ENCODE measurements at regions not wholly inside any gene's neighbourhood (a gene's known extent, or its start where the extent isn't known, plus 50 kb on each side); places are given as distances from the start of the nearest gene placed in this dataset.
"Not testable (repeated sequence)": the region's sequence is repeated elsewhere in the genome, so short reads cannot be mapped to it uniquely, and the experiment has no call there.

- FAIRE-seq (no peak), DNase-seq (ENCODE audit: insufficient read length, low spot score) (no peak)
Observed at GRCh38 chr1:19024532-19024931, 68.1 kb upstream of the IFFO2 start.

DNA sequence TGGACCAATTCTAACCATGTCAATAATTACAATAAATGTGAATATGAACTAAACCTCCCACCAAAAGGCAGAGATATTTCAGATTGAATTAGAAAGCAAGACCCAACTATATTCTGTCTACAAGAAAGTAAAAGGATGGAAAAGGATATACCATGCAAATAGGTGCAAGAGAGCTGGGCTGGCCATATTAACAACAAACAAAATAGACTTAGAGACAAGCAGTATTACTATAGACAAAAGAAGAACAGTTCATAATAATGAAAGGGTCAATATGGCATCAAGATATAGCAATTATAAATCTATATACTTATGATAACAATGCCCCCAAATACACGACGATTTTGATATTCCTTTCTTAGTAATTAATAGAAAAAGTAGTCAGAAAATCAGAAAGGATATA, 67.3 kb upstream of the IFFO2 start:
- DNase-seq (ENCODE audit: insufficient read length, low spot score) = no peak
- no peak for FAIRE-seq

DNA sequence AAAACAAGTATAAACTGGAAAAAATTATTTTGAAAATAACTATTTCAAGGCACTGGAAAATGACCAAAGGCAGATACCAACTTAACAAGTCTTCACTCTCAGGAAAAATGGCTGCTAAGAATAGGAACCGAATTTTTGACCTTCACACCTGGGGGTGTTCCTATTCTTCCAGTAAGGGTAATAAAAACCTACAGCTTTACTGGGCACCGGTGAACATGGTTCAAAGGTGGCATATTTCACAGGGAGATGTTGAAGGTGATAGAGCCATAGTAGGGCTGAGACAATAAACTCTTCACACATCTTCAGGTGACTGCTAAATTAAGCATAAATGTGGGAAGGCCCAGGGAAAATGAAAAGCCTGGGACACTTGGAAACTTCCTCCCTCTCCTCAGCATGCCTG, 65.4 kb upstream of the IFFO2 start:
- DNase-seq (ENCODE audit: insufficient read length, low spot score) (no peak), FAIRE-seq (no peak)

- not testable (repeated sequence) for DNase-seq (ENCODE audit: insufficient read length, low spot score); FAIRE-seq
Observed at GRCh38 chr1:19019288-19019687, 62.8 kb upstream of the IFFO2 start.

DNA sequence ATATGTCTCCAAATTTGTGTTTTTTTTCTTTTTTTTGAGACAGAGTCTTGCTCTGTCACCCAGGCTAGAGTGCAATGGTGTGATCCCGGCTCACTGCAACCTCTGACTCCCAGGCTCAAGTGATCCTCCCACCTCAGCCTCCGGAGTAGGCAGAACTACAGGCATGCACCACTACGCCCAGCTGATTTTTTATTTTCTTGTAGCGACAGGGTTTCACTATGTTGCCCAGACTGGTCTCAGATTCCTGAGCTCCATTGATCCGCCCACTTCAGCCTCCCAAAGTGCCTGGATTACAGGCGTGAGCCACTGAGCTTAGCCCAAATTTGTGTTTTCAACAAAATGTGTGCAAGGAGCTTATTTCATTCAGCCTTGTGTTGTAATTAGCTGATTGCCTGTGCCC, 59.0 kb upstream of the IFFO2 start:
- FAIRE-seq = no peak
- DNase-seq (ENCODE audit: insufficient read length, low spot score) = no peak

DNA sequence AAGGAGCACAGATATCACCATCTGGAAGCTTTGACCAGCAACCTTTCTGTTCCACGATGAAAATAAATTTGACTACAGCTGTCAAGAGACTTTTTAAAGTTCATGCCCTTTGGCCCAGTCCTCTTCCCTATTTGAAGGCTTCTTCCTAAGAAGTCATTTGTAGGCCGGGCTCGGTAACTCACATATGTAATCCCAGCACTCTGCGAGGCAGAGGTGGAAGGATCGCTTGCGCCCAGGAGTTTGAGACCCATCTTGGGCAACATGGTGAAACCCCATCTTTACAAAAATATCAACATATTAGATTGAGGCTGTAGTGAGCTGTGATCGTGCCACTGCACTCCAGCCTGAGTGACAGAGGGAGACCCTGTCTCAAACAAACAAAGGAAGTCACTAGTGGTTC, 58.3 kb upstream of the IFFO2 start:
- DNase-seq (ENCODE audit: insufficient read length, low spot score) (no peak), FAIRE-seq (no peak)

DNA sequence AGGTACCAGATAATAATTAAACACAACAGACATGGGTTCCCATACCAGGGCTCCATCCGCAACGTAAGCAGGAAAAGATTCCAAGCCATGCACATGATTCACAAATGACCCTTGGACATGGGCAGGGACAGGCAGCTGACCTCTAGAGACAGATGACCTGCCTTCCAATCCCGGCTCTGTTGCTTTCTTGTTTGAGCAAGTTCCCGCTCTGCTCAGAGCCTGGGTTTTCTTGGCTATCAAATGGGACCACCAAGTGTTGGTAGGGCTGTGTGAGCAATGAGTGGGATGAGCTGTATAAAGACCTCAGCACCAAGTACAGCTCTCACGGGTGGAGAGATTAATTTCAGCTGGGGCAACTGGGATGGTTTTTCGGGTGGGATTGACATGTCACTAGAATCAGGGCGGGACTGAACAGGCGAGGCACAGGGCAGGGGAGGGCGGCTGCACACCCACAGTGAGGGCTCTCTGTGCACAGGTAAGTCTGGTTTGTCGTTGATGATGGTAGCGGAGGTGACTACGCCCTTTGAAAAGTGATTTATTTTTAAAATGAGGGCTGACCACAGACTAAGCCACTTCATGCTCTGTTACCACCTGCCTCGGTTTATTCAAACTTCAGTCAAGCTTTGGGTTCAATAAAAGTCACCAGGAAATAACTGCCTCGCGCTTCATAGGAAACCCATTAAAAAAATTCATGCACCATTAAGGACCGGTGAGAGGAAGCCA, 57.5 kb upstream of the IFFO2 start:
- FAIRE-seq = no peak
- DNase-seq (ENCODE audit: insufficient read length, low spot score) = no peak

- FAIRE-seq = no peak
- DNase-seq (ENCODE audit: insufficient read length, low spot score) = no peak
Observed at GRCh38 chr1:19011845-19012231, 55.4 kb upstream of the IFFO2 start.

- FAIRE-seq (peak; percentile 51), DNase-seq (ENCODE audit: insufficient read length, low spot score) (peak; percentile 30)
Observed at GRCh38 chr1:19010995-19011844, 54.7 kb upstream of the IFFO2 start.

DNA sequence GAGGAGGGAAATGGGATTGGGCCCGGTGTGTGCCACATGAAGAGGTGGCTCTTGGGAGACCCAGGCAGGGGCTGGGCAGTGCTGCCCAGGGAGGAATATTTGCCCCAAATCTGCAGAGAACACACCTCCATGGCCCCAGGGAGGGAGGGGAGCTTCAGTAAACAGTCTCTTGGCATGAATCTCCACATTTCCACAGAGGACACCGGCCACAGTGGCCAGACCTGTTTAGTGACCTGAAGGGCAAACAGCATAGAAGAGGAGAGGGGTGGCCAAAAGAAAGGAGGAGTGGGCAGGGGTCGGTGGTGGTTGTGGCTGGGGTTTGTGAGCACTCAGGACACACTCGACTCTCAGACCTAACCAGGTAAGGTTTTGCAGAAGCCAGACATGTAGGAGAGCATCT, 54.0 kb upstream of the IFFO2 start:
- no peak for FAIRE-seq
- DNase-seq (ENCODE audit: insufficient read length, low spot score) = no peak

DNA sequence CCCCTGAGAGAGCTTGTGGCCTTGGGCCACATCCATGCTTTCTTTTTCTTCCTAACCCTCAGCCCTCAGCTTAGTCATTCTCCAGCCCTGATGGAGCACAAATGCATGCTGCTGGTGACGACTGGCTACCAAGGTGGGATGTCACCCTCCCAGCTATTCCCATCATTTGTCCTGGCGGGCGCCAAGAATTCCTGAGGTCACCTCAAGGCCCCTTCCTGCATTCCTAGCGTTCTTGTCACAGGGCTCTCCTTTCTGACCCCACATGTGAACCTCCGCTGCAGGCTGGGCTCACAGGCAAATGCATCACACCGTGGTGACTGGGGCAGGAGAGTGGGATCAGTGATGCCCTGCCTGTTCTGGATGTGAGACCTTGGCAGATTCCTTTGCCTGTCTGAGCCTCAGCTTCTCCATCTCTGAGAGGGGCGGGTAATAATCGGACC, 53.4 kb upstream of the IFFO2 start:
- DNase-seq (ENCODE audit: insufficient read length, low spot score) (no peak), FAIRE-seq (no peak)

DNA sequence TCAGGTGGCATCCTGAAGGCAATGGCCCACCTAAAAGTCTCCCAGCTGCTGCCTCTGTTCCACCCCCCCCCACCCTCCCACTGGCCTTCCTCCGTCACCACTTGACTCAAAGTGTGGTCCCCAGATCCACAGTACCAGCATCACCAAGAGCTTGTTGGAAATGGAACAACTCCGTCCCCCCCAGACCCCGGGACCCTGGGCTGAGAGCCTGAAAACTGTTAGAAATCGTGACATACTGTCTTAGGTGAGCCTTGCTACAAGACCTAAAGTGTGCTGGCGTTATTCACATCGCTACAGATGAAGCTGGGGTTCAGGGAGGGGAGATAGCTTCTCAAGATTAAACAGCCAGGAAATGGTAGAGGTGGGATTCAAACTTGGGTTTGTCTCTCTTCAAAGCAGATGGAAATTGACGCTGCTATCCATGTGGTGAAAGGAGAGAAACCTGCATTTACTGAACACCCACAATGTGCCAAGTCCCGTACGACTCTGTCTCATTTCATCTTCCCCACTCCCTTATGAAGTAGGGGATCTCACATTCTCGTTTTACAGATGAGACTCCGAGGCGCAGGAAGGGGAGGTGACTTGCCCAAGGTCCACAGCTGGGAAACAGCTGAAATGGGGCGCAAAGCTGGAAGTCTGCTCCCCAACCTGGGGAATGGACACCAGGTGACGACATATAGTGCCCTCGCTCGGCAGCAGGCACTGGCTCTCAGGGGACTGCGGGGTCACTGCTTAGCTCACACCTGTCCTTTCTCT, 52.8 kb upstream of the IFFO2 start:
- FAIRE-seq = no peak

GRCh38 chr1:19007491-19008441, 51.3 kb upstream of the IFFO2 start:
- DNase-seq (ENCODE audit: insufficient read length, low spot score) (no peak), FAIRE-seq (no peak)

More for the DNA sequence above, 52.8 kb upstream of the IFFO2 start:
- DNase-seq (ENCODE audit: insufficient read length, low spot score) = no peak

GRCh38 chr1:19006837-19007271, 50.4 kb upstream of the IFFO2 start:
- DNase-seq (ENCODE audit: insufficient read length, low spot score) (no peak), FAIRE-seq (no peak)

All from GM19239 (cell line).